KMS-11 (cell line): ENCODE measurements at regions not wholly inside any gene's neighbourhood (a gene's known extent, or its start where the extent isn't known, plus 50 kb on each side); places are given as distances from the start of the nearest gene placed in this dataset.

Source experiments
- H2AFZ ChIP-seq: fragments of 200-600 bp; sonication (generic); 2 replicates; pipeline ENCODE4 v1.6.1; 2016; ENCODE audit warnings: antibody characterized with exemption, mixed run types, low read depth
- H3K27ac ChIP-seq: fragments of 200-600 bp; sonication (generic); 2 replicates; pipeline ENCODE4 v1.6.1; 2016; ENCODE audit warnings: mild to moderate bottlenecking, mixed run types
- H3K27me3 ChIP-seq: fragments of 200-600 bp; sonication (generic); 2 replicates; pipeline ENCODE4 v1.6.1; 2017; ENCODE audit warnings: mild to moderate bottlenecking, low read depth, mixed run types, moderate library complexity; ENCODE audit not compliant: insufficient read depth
- H3K36me3 ChIP-seq: fragments of 200-600 bp; sonication (generic); 2 replicates; pipeline ENCODE4 v1.6.1; 2017; ENCODE audit warnings: mild to moderate bottlenecking, mixed run types; ENCODE audit not compliant: insufficient read depth
- H3K4me1 ChIP-seq: fragments of 200-600 bp; sonication (generic); 2 replicates; pipeline ENCODE4 v1.6.1; 2016; ENCODE audit warnings: mild to moderate bottlenecking, low read depth, mixed run types; ENCODE audit not compliant: poor library complexity, severe bottlenecking
- H3K4me2 ChIP-seq: fragments of 200-600 bp; sonication (generic); 2 replicates; pipeline ENCODE4 v1.7.0; 2016; ENCODE audit warnings: mild to moderate bottlenecking, mixed run types
- H3K4me3 ChIP-seq: fragments of 200-600 bp; sonication (generic); IDR thresholded peaks from 2 replicates; pipeline ENCODE4 v1.6.1; 2017; ENCODE audit warnings: low read depth, low read length, mixed read lengths; ENCODE audit not compliant: insufficient read depth
- H3K79me2 ChIP-seq: fragments of 200-600 bp; sonication (generic); 2 replicates; pipeline ENCODE4 v1.6.1; 2016; ENCODE audit warnings: low read depth, mixed run types; ENCODE audit not compliant: insufficient read depth
- H3K9ac ChIP-seq: fragments of 200-600 bp; sonication (generic); 2 replicates; pipeline ENCODE4 v1.6.1; 2016; ENCODE audit warnings: mild to moderate bottlenecking, mixed run types
- H4K20me1 ChIP-seq: fragments of 200-600 bp; sonication (generic); 2 replicates; pipeline ENCODE4 v1.6.1; 2016; ENCODE audit warnings: mild to moderate bottlenecking, mixed run types; ENCODE audit not compliant: insufficient read depth
- TF ChIP-seq, protein P1 (sequence below): fragments of 200-600 bp; sonication (generic); conservative IDR thresholded peaks from 2 replicates; pipeline ENCODE4 v1.6.1; 2017; ENCODE audit warnings: low read depth, mild to moderate bottlenecking, antibody characterized with exemption, low read length, moderate library complexity, mixed read lengths

DNA sequence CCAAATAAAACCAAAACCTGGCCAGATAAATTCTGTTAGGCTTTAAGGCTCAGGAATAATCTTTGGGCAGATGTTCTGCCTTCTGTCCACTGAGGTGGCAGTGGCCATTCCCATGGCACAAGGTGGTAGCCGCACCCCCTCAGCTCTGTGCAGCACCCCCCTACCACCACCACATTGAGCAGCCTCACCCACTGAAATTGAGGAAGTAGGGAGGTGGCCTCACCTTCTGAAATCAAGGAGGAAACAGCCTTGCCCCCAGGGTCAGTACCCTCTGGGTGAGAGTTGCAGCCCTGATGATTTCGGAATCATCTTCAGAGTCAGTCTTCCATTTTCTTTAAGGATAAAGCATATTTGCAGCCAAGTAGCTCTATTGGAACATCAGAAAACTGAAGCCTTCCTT lies 204.8 kb upstream of the PIK3R1 start:
- H3K27ac ChIP-seq = no peak overlapping the region
- TF ChIP-seq, protein P1, sequence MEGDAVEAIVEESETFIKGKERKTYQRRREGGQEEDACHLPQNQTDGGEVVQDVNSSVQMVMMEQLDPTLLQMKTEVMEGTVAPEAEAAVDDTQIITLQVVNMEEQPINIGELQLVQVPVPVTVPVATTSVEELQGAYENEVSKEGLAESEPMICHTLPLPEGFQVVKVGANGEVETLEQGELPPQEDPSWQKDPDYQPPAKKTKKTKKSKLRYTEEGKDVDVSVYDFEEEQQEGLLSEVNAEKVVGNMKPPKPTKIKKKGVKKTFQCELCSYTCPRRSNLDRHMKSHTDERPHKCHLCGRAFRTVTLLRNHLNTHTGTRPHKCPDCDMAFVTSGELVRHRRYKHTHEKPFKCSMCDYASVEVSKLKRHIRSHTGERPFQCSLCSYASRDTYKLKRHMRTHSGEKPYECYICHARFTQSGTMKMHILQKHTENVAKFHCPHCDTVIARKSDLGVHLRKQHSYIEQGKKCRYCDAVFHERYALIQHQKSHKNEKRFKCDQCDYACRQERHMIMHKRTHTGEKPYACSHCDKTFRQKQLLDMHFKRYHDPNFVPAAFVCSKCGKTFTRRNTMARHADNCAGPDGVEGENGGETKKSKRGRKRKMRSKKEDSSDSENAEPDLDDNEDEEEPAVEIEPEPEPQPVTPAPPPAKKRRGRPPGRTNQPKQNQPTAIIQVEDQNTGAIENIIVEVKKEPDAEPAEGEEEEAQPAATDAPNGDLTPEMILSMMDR = no peak
- H4K20me1 ChIP-seq = no peaks in the 10 kb centered on the region
- no peaks in the 10 kb centered on the region for H3K79me2 ChIP-seq
- H3K4me1 ChIP-seq = peaks cover 3% of the 10 kb centered on the region
- H3K27me3 ChIP-seq = no peaks in the 10 kb centered on the region
- H3K9ac ChIP-seq = no peak overlapping the region
- no peak overlapping the region for H2AFZ ChIP-seq
- H3K4me2 ChIP-seq = no peak overlapping the region
- H3K4me3 ChIP-seq = no peak overlapping the region
- no peaks in the 10 kb centered on the region for H3K36me3 ChIP-seq

DNA sequence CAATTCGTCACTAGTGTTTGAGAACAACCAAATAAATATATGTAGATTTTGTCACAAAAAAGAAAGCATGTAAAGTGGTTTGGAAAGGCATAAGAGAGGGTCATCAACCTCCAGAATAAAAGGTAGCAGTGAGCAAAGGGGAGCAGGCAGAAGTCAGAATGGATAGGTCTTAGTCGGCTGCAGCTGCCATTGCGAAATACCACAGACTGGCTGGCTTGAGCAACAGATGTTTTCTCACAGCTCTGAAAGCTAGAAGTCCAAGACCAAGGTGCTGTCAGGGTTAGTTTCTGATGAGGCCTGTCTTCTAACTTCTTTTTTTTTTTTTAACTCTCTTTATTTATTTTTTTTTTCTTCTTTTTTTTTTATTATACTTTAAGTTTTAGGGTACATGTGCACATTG lies 208.1 kb upstream of the PIK3R1 start:
- Histone ChIP-seq H3K4me1 (peaks cover 3% of the 10 kb centered on the region), H3K9ac (no peak overlapping the region), H3K4me2 (no peak overlapping the region), H3K27me3 (no peaks in the 10 kb centered on the region), H3K36me3 (no peaks in the 10 kb centered on the region), H3K4me3 (no peak overlapping the region), H4K20me1 (no peaks in the 10 kb centered on the region), H2AFZ (no peak overlapping the region), H3K27ac (no peak overlapping the region), H3K79me2 (no peaks in the 10 kb centered on the region)
- TF ChIP-seq, protein P1 = no peak

DNA sequence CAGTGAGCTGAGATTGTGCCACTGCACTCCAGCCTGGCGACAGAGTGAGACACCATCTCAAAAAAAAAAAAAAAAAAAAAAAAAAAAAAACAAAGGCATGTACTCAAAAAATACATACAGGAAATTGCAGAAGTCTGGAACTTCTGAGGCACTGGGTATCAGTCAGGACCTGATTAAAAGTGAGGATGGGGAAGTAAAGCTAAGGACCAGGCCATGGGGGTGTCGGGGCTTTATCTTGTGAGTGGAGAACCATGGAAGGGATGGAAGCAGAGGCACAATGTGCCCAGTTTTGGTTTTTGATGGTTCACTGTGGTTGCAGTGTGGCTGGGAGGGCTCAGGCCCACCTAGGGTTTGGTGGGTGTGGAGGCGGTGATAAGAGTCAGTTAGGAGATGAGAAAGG lies 212.7 kb upstream of the PIK3R1 start:
- H3K4me1 ChIP-seq = peaks cover 3% of the 10 kb centered on the region
- H3K27me3 ChIP-seq = no peaks in the 10 kb centered on the region
- no peak overlapping the region for H3K27ac ChIP-seq
- no peaks in the 10 kb centered on the region for H3K36me3 ChIP-seq
- no peaks in the 10 kb centered on the region for H4K20me1 ChIP-seq
- no peak overlapping the region for H3K9ac ChIP-seq
- no peak overlapping the region for H3K4me3 ChIP-seq
- H3K4me2 ChIP-seq = no peak overlapping the region
- TF ChIP-seq, protein P1 = no peak
- no peak overlapping the region for H2AFZ ChIP-seq
- H3K79me2 ChIP-seq = no peaks in the 10 kb centered on the region

DNA sequence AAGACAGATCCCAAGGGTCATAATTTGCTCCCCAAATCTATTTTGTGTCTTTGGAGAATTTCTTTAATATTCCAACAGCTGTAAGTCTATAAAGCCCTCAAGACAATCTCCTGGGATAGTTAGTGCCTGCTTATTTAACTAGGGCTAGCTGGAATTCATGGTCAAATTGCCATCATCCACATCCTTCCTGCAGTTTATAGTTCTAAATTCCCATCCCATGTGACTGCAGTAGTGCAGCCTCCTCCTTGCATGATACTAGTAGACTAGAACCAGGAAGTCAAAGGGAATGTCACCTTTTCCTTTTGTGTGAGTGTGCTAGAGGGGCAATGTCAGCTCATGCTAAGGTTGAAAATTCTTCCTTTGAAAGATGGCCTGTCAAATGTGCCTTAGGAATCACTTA lies 214.8 kb upstream of the PIK3R1 start:
- Histone ChIP-seq H3K4me2 (no peak overlapping the region), H3K27me3 (no peaks in the 10 kb centered on the region), H2AFZ (no peak overlapping the region), H3K36me3 (no peaks in the 10 kb centered on the region), H3K4me3 (no peak overlapping the region), H4K20me1 (no peaks in the 10 kb centered on the region), H3K79me2 (no peaks in the 10 kb centered on the region), H3K9ac (no peak overlapping the region), H3K27ac (no peak overlapping the region), H3K4me1 (no peaks in the 10 kb centered on the region)
- TF ChIP-seq, protein P1 = no peak

DNA sequence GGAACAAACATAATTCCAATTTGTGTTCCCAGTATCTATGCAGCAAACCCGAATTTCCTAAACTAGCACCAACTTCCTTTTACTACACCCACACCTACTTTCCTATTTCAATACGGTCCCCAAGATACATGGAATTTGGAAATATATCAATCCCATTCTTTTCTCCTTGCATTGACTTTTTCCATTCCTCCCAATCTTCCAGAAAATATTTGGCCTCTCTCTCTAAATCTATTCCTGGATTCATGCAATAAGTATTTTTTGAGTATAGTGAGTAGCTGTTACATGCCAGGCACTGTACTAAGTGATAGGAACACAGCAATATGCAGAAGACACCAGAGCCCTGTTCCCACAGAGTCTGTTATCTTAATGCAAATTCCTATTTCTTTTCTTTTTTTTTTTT lies 216.2 kb upstream of the PIK3R1 start:
- Histone ChIP-seq H2AFZ (no peak overlapping the region), H3K79me2 (no peaks in the 10 kb centered on the region), H3K27ac (no peak overlapping the region), H3K4me2 (no peak overlapping the region), H3K4me1 (no peaks in the 10 kb centered on the region), H3K4me3 (no peak overlapping the region), H3K9ac (no peak overlapping the region), H3K27me3 (no peaks in the 10 kb centered on the region), H3K36me3 (no peaks in the 10 kb centered on the region), H4K20me1 (no peaks in the 10 kb centered on the region)
- TF ChIP-seq, protein P1 = no peak
